GM18858 (cell line): ENCODE measurements at regions not wholly inside any gene's neighbourhood (a gene's known extent, or its start where the extent isn't known, plus 50 kb on each side); places are given as distances from the start of the nearest gene placed in this dataset.
"Not testable (repeated sequence)": the region's sequence is repeated elsewhere in the genome, so short reads cannot be mapped to it uniquely, and the experiment has no call there.

Experiments used
- ATAC-seq: cut with Tn5 transposase; IDR thresholded peaks from one replicate; pipeline ENCODE4 v1.9.1; 2021; ENCODE audit not compliant: unreplicated experiment

- ATAC-seq, result no peak
These were observed 1406.1 kb downstream of the LRFN5 start for GRCh38 chr14:43012817-43013216.

- no peak for ATAC-seq
These were observed 1399.1 kb downstream of the LRFN5 start for GRCh38 chr14:43005807-43006206.

GRCh38 chr14:43003845-43004244 is 1397.2 kb downstream of the LRFN5 start:
- no peak for ATAC-seq

- no peak for ATAC-seq
These were observed 1395.1 kb downstream of the LRFN5 start for GRCh38 chr14:43001731-43002130.

- no peak for ATAC-seq
These were observed 1387.5 kb downstream of the LRFN5 start for GRCh38 chr14:42994051-42994736.

GRCh38 chr14:42992930-42993329 is 1386.3 kb downstream of the LRFN5 start:
- ATAC-seq, result no peak

GRCh38 chr14:42980419-42980818 is 1373.7 kb downstream of the LRFN5 start:
- ATAC-seq, result no peak

GRCh38 chr14:42973171-42973570 is 1366.5 kb downstream of the LRFN5 start:
- not testable (repeated sequence) for ATAC-seq

GRCh38 chr14:42965512-42965911 is 1358.8 kb downstream of the LRFN5 start:
- no peak for ATAC-seq

- no peak for ATAC-seq
These were observed 1354.8 kb downstream of the LRFN5 start for GRCh38 chr14:42961509-42961908.

GRCh38 chr14:42950363-42950762 is 1343.7 kb downstream of the LRFN5 start:
- ATAC-seq, result no peak

- ATAC-seq, result no peak
These were observed 1341.3 kb downstream of the LRFN5 start for GRCh38 chr14:42947991-42948390.

GRCh38 chr14:42944284-42944683 is 1337.6 kb downstream of the LRFN5 start:
- no peak for ATAC-seq

GRCh38 chr14:42931308-42931707 is 1324.6 kb downstream of the LRFN5 start:
- ATAC-seq, result no peak

- no peak for ATAC-seq
These were observed 1323.3 kb downstream of the LRFN5 start for GRCh38 chr14:42929806-42930480.

GRCh38 chr14:42927313-42927712 is 1320.6 kb downstream of the LRFN5 start:
- no peak for ATAC-seq

GRCh38 chr14:42921901-42922300 is 1315.2 kb downstream of the LRFN5 start:
- ATAC-seq, result no peak

- ATAC-seq, result no peak
These were observed 1311.9 kb downstream of the LRFN5 start for GRCh38 chr14:42918615-42919014.

- ATAC-seq, result no peak
These were observed 1305.0 kb downstream of the LRFN5 start for GRCh38 chr14:42911642-42912041.

GRCh38 chr14:42909659-42910058 is 1303.0 kb downstream of the LRFN5 start:
- ATAC-seq, result no peak

- no peak for ATAC-seq
These were observed 1286.5 kb downstream of the LRFN5 start for GRCh38 chr14:42893183-42893582.

- no peak for ATAC-seq
These were observed 1277.4 kb downstream of the LRFN5 start for GRCh38 chr14:42884100-42884499.

GRCh38 chr14:42877716-42878115 is 1271.0 kb downstream of the LRFN5 start:
- ATAC-seq, result no peak
